Keratinocyte (primary cell): ENCODE measurements at regions not wholly inside any gene's neighbourhood (a gene's known extent, or its start where the extent isn't known, plus 50 kb on each side); places are given as distances from the start of the nearest gene placed in this dataset.

Experiments
- DNase-seq: peaks from one replicate; pipeline ENCODE4 v3.0.0-alpha.2; 2011; ENCODE audit warnings: low read depth, missing footprints, low spot score
- FAIRE-seq: peaks from 2 replicates; lab custom pipeline; 2011; peaks lifted over from hg19 to GRCh38; lab: Jason Lieb, UNC
- H2AFZ ChIP-seq: 2 replicates; pipeline ENCODE4 v1.6.0; 2012; ENCODE audit warnings: low read length, control low read depth, inconsistent platforms; ENCODE audit not compliant: control insufficient read depth
- H3K27ac ChIP-seq: 2 replicates; pipeline ENCODE4 v1.5.1; 2011; ENCODE audit warnings: low read length; ENCODE audit not compliant: control insufficient read depth, insufficient read depth
- H3K27me3 ChIP-seq: 3 replicates; pipeline ENCODE4 v1.6.0; 2011; ENCODE audit warnings: low read length; ENCODE audit not compliant: control insufficient read depth, insufficient read depth; ENCODE audit errors: extremely low read depth
- H3K36me3 ChIP-seq, 2 experiments: 2 replicates in 1 of 2; 3 replicates in 1 of 2; pipeline ENCODE4 v1.5.1; 2011; ENCODE audit warnings: low read length in 2 of 2, mild to moderate bottlenecking in 1 of 2; ENCODE audit not compliant: control insufficient read depth in 2 of 2, insufficient read depth in 2 of 2; ENCODE audit errors: extremely low read depth in 1 of 2
- H3K4me1 ChIP-seq: 3 replicates; pipeline ENCODE4 v1.5.1; 2011; ENCODE audit warnings: low read length; ENCODE audit not compliant: control insufficient read depth, insufficient read depth; ENCODE audit errors: extremely low read depth
- H3K4me2 ChIP-seq: 3 replicates; pipeline ENCODE4 v1.6.0; 2011; ENCODE audit warnings: low read depth, low read length; ENCODE audit not compliant: control insufficient read depth, insufficient read depth; ENCODE audit errors: extremely low read depth
- H3K4me3 ChIP-seq, 3 experiments: fragments of 200-600 bp in 1 of 3; sonication (generic) in 1 of 3; 2 replicates in 2 of 3; 3 replicates in 1 of 3; pipeline ENCODE4 v1.5.1; 2011 to 2016; ENCODE audit warnings: low read length in 3 of 3, mild to moderate bottlenecking in 3 of 3, control low read depth in 2 of 3, inconsistent platforms in 1 of 3, low read depth in 1 of 3, mixed read lengths in 1 of 3, mixed run types in 1 of 3, moderate library complexity in 1 of 3; ENCODE audit not compliant: control insufficient read depth in 2 of 3, insufficient read depth in 2 of 3; ENCODE audit errors: extremely low read depth in 1 of 3
- H3K79me2 ChIP-seq: 2 replicates; pipeline ENCODE4 v1.6.0; 2012; ENCODE audit warnings: low read length; ENCODE audit not compliant: control insufficient read depth, insufficient read depth
- H3K9ac ChIP-seq: 3 replicates; pipeline ENCODE4 v1.6.0; 2011; ENCODE audit warnings: low read length; ENCODE audit not compliant: control insufficient read depth, insufficient read depth; ENCODE audit errors: extremely low read depth
- H3K9me1 ChIP-seq: 3 replicates; pipeline ENCODE4 v1.6.0; 2011; ENCODE audit warnings: low read length; ENCODE audit not compliant: control insufficient read depth, insufficient read depth; ENCODE audit errors: extremely low read depth
- H3K9me3 ChIP-seq: 2 replicates; pipeline ENCODE4 v1.5.1; 2012; ENCODE audit warnings: low read depth, low read length; ENCODE audit not compliant: control insufficient read depth
- H4K20me1 ChIP-seq: 3 replicates; pipeline ENCODE4 v1.6.0; 2011; ENCODE audit warnings: low read length; ENCODE audit not compliant: control insufficient read depth, insufficient read depth; ENCODE audit errors: extremely low read depth
- EZH2 ChIP-seq: IDR thresholded peaks from one replicate; pipeline ENCODE4 v1.6.1; 2012; ENCODE audit warnings: inconsistent platforms, mild to moderate bottlenecking, low read length, moderate library complexity
- dilution Hi-C: fragments of 300-500 bp; cut with MboI; formaldehyde crosslinking; loops from one replicate; pipeline ENCODE4 v1.7.0; 2020; ENCODE audit warnings: low sequenced_read_pairs; ENCODE audit not compliant: extremely low pct_ligation_motif_present
- TF ChIP-seq, protein P1 (sequence below), 3 experiments: IDR thresholded peaks in 1 of 3; conservative IDR thresholded peaks in 1 of 3; optimal IDR thresholded peaks in 1 of 3; 2 replicates in 2 of 3; 3 replicates in 1 of 3; pipeline versions ENCODE3 to v1.5.1; 2011; ENCODE audit warnings: low read length in 3 of 3, mild to moderate bottlenecking in 3 of 3, moderate library complexity in 2 of 3, control low read depth in 1 of 3, inconsistent platforms in 1 of 3; ENCODE audit not compliant: insufficient read depth in 2 of 3; ENCODE audit errors: extremely low read depth in 1 of 3

DNA sequence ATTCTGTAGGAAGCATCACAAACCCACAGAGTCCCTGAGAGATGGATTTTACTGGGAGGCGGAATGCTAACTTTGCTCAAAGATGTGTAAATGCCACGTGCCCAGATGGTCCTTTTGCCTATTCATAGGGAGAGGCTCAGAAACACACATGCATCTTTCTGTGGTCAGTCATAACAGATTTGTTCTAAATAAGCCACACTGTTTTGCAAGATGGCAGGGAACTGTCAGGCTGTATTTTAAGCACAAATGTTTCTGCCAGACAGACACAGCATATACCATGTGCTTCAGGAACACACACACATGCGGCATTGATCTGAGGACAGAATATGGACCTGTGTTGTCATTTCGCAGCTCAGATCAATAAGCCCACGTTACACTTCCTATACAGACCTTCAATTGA, 312.0 kb downstream of the GPD2 start:
- Histone ChIP-seq H3K27me3 (peaks cover 4% of the 10 kb centered on the region), H3K36me3 (no peaks in the 10 kb centered on the region), H3K27ac (no peak overlapping the region), H2AFZ (no peak overlapping the region), H3K4me2 (no peak overlapping the region), H3K4me3 (no peak overlapping the region), H3K9me1 (no peaks in the 10 kb centered on the region), H4K20me1 (no peaks in the 10 kb centered on the region), H3K79me2 (no peaks in the 10 kb centered on the region), H3K9me3 (no peaks in the 10 kb centered on the region), H3K4me1 (no peaks in the 10 kb centered on the region), H3K9ac (no peak overlapping the region)
- TF ChIP-seq EZH2: no peak
- TF ChIP-seq, protein P1, sequence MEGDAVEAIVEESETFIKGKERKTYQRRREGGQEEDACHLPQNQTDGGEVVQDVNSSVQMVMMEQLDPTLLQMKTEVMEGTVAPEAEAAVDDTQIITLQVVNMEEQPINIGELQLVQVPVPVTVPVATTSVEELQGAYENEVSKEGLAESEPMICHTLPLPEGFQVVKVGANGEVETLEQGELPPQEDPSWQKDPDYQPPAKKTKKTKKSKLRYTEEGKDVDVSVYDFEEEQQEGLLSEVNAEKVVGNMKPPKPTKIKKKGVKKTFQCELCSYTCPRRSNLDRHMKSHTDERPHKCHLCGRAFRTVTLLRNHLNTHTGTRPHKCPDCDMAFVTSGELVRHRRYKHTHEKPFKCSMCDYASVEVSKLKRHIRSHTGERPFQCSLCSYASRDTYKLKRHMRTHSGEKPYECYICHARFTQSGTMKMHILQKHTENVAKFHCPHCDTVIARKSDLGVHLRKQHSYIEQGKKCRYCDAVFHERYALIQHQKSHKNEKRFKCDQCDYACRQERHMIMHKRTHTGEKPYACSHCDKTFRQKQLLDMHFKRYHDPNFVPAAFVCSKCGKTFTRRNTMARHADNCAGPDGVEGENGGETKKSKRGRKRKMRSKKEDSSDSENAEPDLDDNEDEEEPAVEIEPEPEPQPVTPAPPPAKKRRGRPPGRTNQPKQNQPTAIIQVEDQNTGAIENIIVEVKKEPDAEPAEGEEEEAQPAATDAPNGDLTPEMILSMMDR (optimal IDR thresholded peaks at IDR 0.05 in 1 of 3, IDR thresholded peaks at IDR 0.05 in 1 of 3, conservative IDR thresholded peaks at IDR 0.05 in 1 of 3; ENCODE audit: extremely low read depth in 1 of 3, insufficient read depth in 2 of 3, low read length in 3 of 3): no peak
- FAIRE-seq: no peak
- dilution Hi-C loops: no loop called here
- no peak for DNase-seq

DNA sequence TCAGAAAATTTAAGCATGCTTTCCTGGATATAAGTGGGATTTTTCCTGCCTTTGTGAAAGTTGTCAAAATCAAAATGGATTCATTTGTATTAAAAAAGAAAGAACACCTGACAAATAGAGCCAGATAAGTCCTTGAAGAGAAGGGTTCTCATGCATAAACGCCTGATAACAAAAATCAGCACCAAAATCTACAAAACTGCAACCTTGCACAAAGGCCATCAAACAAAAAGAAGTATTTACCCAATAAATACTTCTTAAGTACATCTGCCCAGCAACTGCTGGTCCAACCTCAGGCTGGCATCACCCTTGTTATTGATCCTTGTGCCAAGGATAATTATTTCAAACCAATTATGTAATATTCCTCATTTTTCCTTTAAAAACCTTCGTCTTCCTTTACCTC, 315.9 kb downstream of the GPD2 start:
- Histone ChIP-seq H3K4me1 (no peaks in the 10 kb centered on the region), H2AFZ (no peak overlapping the region), H4K20me1 (no peaks in the 10 kb centered on the region), H3K4me2 (no peak overlapping the region), H3K9me3 (no peaks in the 10 kb centered on the region), H3K36me3 (no peaks in the 10 kb centered on the region), H3K9ac (no peak overlapping the region), H3K27ac (no peak overlapping the region), H3K4me3 (no peak overlapping the region), H3K9me1 (no peaks in the 10 kb centered on the region), H3K27me3 (no peaks in the 10 kb centered on the region), H3K79me2 (no peaks in the 10 kb centered on the region)
- dilution Hi-C loops: no loop called here
- DNase-seq (no peak), FAIRE-seq (no peak)
- TF ChIP-seq EZH2: no peak

DNA sequence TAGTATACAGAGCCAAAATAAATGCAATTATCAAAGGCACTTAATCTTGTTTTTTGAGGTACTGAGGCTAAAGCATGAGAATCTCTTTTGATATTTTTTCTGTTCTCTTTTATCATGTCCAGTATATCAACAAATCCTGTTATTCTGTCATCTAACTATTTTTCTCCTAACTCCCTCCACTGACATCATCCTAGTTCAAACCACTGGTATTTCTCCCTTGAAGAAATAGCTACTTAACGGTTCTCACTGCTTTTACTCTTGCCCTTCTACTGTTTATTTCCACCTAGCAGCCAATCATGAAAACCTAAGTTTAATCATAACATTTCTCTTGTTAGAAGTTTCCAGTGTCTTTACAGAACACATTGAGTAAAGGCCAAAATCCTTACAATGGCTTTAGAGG, 317.6 kb downstream of the GPD2 start:
- Histone ChIP-seq H3K4me1 (no peaks in the 10 kb centered on the region), H3K4me2 (no peak overlapping the region), H3K79me2 (no peaks in the 10 kb centered on the region), H4K20me1 (no peaks in the 10 kb centered on the region), H2AFZ (no peak overlapping the region), H3K9me1 (no peaks in the 10 kb centered on the region), H3K36me3 (no peaks in the 10 kb centered on the region), H3K4me3 (no peak overlapping the region), H3K9me3 (no peaks in the 10 kb centered on the region), H3K27me3 (no peaks in the 10 kb centered on the region), H3K27ac (no peak overlapping the region), H3K9ac (no peak overlapping the region)
- no peak for FAIRE-seq
- dilution Hi-C loops: no loop called here
- no peak for DNase-seq
- TF ChIP-seq, protein P1 (optimal IDR thresholded peaks at IDR 0.05 in 1 of 3, IDR thresholded peaks at IDR 0.05 in 1 of 3, conservative IDR thresholded peaks at IDR 0.05 in 1 of 3; ENCODE audit: extremely low read depth in 1 of 3, insufficient read depth in 2 of 3, low read length in 3 of 3): no peak
- TF ChIP-seq EZH2: no peak
